Stimulated activated naive B cell treated with anti-CD40 and anti-IgM and Interleukin-4, amounts not matched to agents 10 μg/mL and 1 μg/mL and 100 μg/mL, for 72 hours (primary cell): ENCODE measurements at regions not wholly inside any gene's neighbourhood (a gene's known extent, or its start where the extent isn't known, plus 50 kb on each side); places are given as distances from the start of the nearest gene placed in this dataset.

ENCODE experiments used
- ATAC-seq, 2 donors: fragments of 150-1000 bp; cut with Tn5 transposase; replicated peaks; 2 replicates each; pipeline ENCODE4 v1.10.0; 2021; ENCODE audit warnings: moderate library complexity in 1 of 2
- DNase-seq: peaks from one replicate; pipeline ENCODE4 v3.0.0; 2021
- H3K27ac Mint-ChIP-seq: one replicate; pipeline ENCODE4 v1.8.0; 2022; ENCODE audit warnings: mild to moderate bottlenecking, mixed read lengths
- H3K27me3 Mint-ChIP-seq, 2 donors: one replicate each; pipeline ENCODE4 v1.8.0; 2022; ENCODE audit warnings: mixed read lengths in 2 of 2
- H3K36me3 Mint-ChIP-seq, 2 donors: one replicate each; pipeline ENCODE4 v1.8.0; 2022; ENCODE audit warnings: mixed read lengths in 2 of 2, mild to moderate bottlenecking in 1 of 2
- H3K4me1 Mint-ChIP-seq, 2 donors: one replicate each; pipeline ENCODE4 v1.8.0; 2022; ENCODE audit warnings: mixed read lengths in 2 of 2, mild to moderate bottlenecking in 1 of 2
- H3K4me3 Mint-ChIP-seq, 2 donors: one replicate each; pipeline ENCODE4 v1.8.0; 2022; ENCODE audit warnings: mild to moderate bottlenecking in 2 of 2, mixed read lengths in 2 of 2, moderate library complexity in 1 of 2
- H3K9me3 Mint-ChIP-seq, 2 donors: one replicate each; pipeline ENCODE4 v1.8.0; 2022; ENCODE audit warnings: mixed read lengths in 2 of 2, mild to moderate bottlenecking in 1 of 2

DNA sequence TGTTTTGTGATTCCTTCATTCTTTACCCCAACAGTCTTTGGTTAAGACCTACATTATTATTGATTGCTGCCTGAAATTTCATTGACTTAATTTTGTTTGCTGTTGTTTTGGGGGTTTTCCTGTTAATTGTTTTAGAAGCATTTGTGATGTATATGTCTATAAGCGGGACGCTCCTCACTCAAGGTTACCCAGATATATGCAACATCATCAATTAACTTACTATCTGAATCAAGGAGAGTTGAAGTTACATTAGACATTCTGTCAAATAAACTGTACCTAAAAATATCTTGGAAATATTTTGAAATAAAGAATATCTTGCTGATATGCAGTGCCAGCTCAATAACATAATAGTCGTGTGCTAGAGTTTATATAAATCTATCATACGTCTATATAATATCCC is 125.9 kb upstream of the CDH18 start:
- ATAC-seq: no peak

GRCh38 chr5:20113031-20113715 is 125.2 kb upstream of the CDH18 start:
- no peak overlapping the region for H3K27ac Mint-ChIP-seq
- H3K4me3 Mint-ChIP-seq: no peak overlapping the region
- peaks cover 0 to 3% of the 10 kb centered on the region in 2 donors for H3K9me3 Mint-ChIP-seq
- no peaks in the 10 kb centered on the region for H3K27me3 Mint-ChIP-seq
- DNase-seq: no peak
- no peaks in the 10 kb centered on the region for H3K36me3 Mint-ChIP-seq
- H3K4me1 Mint-ChIP-seq: no peaks in the 10 kb centered on the region
- no peak for ATAC-seq

More for the DNA sequence above, 125.9 kb upstream of the CDH18 start:
- Mint-ChIP-seq H3K4me1 (no peaks in the 10 kb centered on the region), H3K9me3 (peaks cover 0 to 2% of the 10 kb centered on the region in 2 donors), H3K4me3 (no peak overlapping the region), H3K27me3 (no peaks in the 10 kb centered on the region), H3K27ac (no peak overlapping the region), H3K36me3 (no peaks in the 10 kb centered on the region)
- DNase-seq: no peak

DNA sequence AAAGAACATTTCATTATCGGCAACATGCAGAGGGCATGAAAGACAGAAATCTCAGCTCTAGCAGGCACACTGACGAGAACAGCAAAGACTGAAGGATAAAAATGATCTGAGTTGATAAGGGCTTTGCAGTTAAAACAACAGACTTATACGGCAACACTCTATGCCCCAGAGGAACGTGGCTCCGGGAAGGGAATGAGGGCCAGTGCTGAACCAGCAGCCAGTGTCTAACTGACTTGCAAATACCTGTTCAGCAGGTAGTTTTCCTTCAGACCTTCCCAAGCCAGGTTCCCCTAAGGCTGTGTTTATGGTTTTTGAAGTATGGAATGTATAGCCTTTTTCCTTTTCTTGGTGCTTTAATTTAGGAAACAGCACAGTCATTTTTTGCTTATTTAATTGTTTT is 121.3 kb upstream of the CDH18 start:
- Mint-ChIP-seq H3K36me3 (no peaks in the 10 kb centered on the region), H3K27ac (no peak overlapping the region), H3K27me3 (no peaks in the 10 kb centered on the region), H3K4me3 (no peak overlapping the region), H3K4me1 (no peaks in the 10 kb centered on the region), H3K9me3 (peaks cover 4 to 6% of the 10 kb centered on the region in 2 donors)
- DNase-seq (no peak), ATAC-seq (no peak)

DNA sequence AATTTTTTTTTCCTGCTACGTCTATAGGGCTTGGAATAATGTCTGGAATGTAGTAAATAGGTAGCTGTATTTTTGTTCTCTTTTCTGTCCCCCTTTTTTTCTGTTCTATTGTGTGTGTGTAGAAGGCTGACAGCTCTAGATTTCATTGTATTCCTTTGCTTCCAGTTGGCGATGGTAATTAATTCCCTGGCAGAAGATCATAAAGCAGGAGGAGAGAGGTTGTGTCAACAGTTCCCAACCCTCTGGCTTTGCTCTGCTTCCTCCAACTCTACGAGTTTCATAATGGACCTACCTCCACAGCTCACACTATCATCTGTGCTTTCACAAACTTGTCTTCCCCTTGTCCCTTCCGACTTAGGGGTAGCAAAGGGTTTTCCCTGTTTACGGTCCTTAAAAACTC is 117.9 kb upstream of the CDH18 start:
- no peaks in the 10 kb centered on the region for H3K27me3 Mint-ChIP-seq
- H3K9me3 Mint-ChIP-seq: peaks cover 4 to 6% of the 10 kb centered on the region in 2 donors
- no peak for ATAC-seq
- H3K4me1 Mint-ChIP-seq: no peaks in the 10 kb centered on the region
- DNase-seq: no peak
- H3K4me3 Mint-ChIP-seq: no peak overlapping the region
- H3K36me3 Mint-ChIP-seq: no peaks in the 10 kb centered on the region
- H3K27ac Mint-ChIP-seq: no peak overlapping the region

DNA sequence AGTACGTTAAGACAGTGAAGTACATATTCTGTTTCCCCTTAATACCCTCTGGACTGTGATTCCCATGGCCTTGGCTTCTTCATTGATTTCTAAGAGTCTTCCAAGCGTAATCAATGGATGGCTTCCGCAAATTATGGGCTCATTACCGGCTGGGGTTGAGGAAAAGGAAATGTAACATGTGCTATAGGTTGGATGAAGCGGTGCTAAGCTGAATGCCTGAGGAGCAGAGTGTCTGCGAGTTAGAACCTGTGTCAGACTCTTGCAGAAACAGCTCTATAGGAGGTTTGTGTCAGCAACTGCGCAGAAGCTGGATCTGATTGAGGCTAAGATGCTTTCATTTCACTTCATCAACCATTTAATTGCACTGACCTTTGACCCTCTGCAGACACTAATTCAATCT is 114.3 kb upstream of the CDH18 start:
- no peak for DNase-seq
- H3K4me1 Mint-ChIP-seq: no peaks in the 10 kb centered on the region
- no peaks in the 10 kb centered on the region for H3K36me3 Mint-ChIP-seq
- H3K27me3 Mint-ChIP-seq: no peaks in the 10 kb centered on the region
- H3K9me3 Mint-ChIP-seq: peaks cover 4% of the 10 kb centered on the region in 2 donors
- H3K4me3 Mint-ChIP-seq: no peak overlapping the region
- no peak overlapping the region for H3K27ac Mint-ChIP-seq
- ATAC-seq: no peak

- Mint-ChIP-seq H3K4me1 (no peaks in the 10 kb centered on the region), H3K27me3 (no peaks in the 10 kb centered on the region), H3K27ac (no peak overlapping the region), H3K36me3 (no peaks in the 10 kb centered on the region), H3K9me3 (peaks cover 0 to 6% of the 10 kb centered on the region in 2 donors), H3K4me3 (no peak overlapping the region)
- no peak for ATAC-seq
- no peak for DNase-seq
These were observed 110.7 kb upstream of the CDH18 start for GRCh38 chr5:20098694-20099093.

DNA sequence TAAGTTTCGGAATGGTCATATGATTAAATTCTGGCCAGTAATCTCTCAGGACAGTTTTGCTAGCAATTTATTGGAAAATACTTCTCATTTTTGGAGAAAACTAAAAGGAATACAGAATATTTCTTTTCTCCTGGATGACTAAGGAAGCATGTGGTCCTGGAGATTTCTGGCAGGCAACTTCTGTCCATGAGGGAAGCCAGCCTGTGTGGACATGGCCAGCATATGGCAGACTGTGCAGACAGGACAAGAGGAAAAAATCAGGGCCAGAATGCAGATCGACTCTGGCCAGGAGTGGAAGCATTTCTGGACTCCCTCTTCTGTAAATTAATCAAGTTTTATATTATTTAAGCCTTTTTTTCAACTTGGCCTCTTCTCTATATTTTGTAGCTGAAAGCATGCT is 100.4 kb upstream of the CDH18 start:
- no peak for DNase-seq
- H3K9me3 Mint-ChIP-seq: peaks cover 0 to 6% of the 10 kb centered on the region in 2 donors
- H3K36me3 Mint-ChIP-seq: no peaks in the 10 kb centered on the region
- H3K4me3 Mint-ChIP-seq: no peak overlapping the region
- no peaks in the 10 kb centered on the region for H3K4me1 Mint-ChIP-seq
- no peak for ATAC-seq
- no peak overlapping the region for H3K27ac Mint-ChIP-seq
- H3K27me3 Mint-ChIP-seq: no peaks in the 10 kb centered on the region

- Mint-ChIP-seq H3K4me1 (no peaks in the 10 kb centered on the region), H3K27me3 (no peaks in the 10 kb centered on the region), H3K27ac (no peak overlapping the region), H3K4me3 (no peak overlapping the region), H3K9me3 (peaks cover 0 to 5% of the 10 kb centered on the region in 2 donors), H3K36me3 (no peaks in the 10 kb centered on the region)
- no peak for ATAC-seq
- DNase-seq: no peak
These were observed 99.3 kb upstream of the CDH18 start for GRCh38 chr5:20087299-20087698.

- DNase-seq: no peak
- Mint-ChIP-seq H3K9me3 (peaks cover 0 to 5% of the 10 kb centered on the region in 2 donors), H3K27ac (no peak overlapping the region), H3K36me3 (no peaks in the 10 kb centered on the region), H3K27me3 (no peaks in the 10 kb centered on the region), H3K4me1 (no peaks in the 10 kb centered on the region), H3K4me3 (no peak overlapping the region)
- ATAC-seq: no peak
These were observed 89.2 kb upstream of the CDH18 start for GRCh38 chr5:20077186-20077585.

GRCh38 chr5:20056933-20057332 is 68.9 kb upstream of the CDH18 start:
- ATAC-seq (no peak), DNase-seq (no peak)
- Mint-ChIP-seq H3K27ac (no peak overlapping the region), H3K4me1 (no peaks in the 10 kb centered on the region), H3K4me3 (no peak overlapping the region), H3K27me3 (no peaks in the 10 kb centered on the region), H3K9me3 (peaks cover 6 to 9% of the 10 kb centered on the region in 2 donors), H3K36me3 (no peaks in the 10 kb centered on the region)

- DNase-seq (no peak), ATAC-seq (no peak)
- Mint-ChIP-seq H3K36me3 (no peaks in the 10 kb centered on the region), H3K9me3 (peaks cover 6 to 9% of the 10 kb centered on the region in 2 donors), H3K27me3 (no peaks in the 10 kb centered on the region), H3K4me1 (no peaks in the 10 kb centered on the region), H3K4me3 (no peak overlapping the region), H3K27ac (no peak overlapping the region)
These were observed 67.3 kb upstream of the CDH18 start for GRCh38 chr5:20055301-20055700.

- peaks cover 4 to 6% of the 10 kb centered on the region in 2 donors for H3K9me3 Mint-ChIP-seq
- no peaks in the 10 kb centered on the region for H3K27me3 Mint-ChIP-seq
- no peak overlapping the region for H3K27ac Mint-ChIP-seq
- DNase-seq (no peak), ATAC-seq (no peak)
- no peaks in the 10 kb centered on the region for H3K36me3 Mint-ChIP-seq
- no peaks in the 10 kb centered on the region for H3K4me1 Mint-ChIP-seq
- H3K4me3 Mint-ChIP-seq: no peak overlapping the region
These were observed 62.3 kb upstream of the CDH18 start for GRCh38 chr5:20050262-20050661.

DNA sequence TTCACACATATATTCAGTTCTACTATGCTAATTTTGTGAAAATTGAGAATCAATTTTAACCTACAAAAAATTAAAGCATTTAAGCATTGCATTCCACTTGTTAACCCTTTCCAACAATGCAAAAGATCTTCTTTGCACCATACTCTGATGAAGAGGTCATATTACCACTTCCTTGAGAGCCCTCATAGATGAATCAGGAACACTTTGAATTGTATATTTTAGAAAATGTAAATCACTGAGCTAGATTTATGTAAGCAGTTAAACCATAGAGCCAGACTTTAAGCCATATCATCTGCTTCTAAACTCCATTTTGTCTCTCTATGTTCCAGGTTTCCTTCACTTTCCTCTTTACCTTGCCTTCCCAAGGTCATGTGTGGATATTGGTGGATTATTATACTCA is 56.5 kb upstream of the CDH18 start:
- no peaks in the 10 kb centered on the region for H3K4me1 Mint-ChIP-seq
- no peaks in the 10 kb centered on the region for H3K36me3 Mint-ChIP-seq
- H3K27ac Mint-ChIP-seq: no peak overlapping the region
- ATAC-seq (no peak), DNase-seq (no peak)
- H3K9me3 Mint-ChIP-seq: peaks cover 0 to 5% of the 10 kb centered on the region in 2 donors
- no peak overlapping the region for H3K4me3 Mint-ChIP-seq
- H3K27me3 Mint-ChIP-seq: no peaks in the 10 kb centered on the region

GRCh38 chr5:20041326-20042274 is 53.6 kb upstream of the CDH18 start:
- H3K36me3 Mint-ChIP-seq: no peaks in the 10 kb centered on the region
- no peak overlapping the region for H3K4me3 Mint-ChIP-seq
- H3K27ac Mint-ChIP-seq: no peak overlapping the region
- peaks cover 11 to 13% of the 10 kb centered on the region in 2 donors for H3K9me3 Mint-ChIP-seq
- DNase-seq: no peak
- H3K4me1 Mint-ChIP-seq: no peaks in the 10 kb centered on the region
- no peaks in the 10 kb centered on the region for H3K27me3 Mint-ChIP-seq
- no peak for ATAC-seq

- ATAC-seq: no peak
These were observed 52.9 kb upstream of the CDH18 start for GRCh38 chr5:20040901-20041300.

More at GRCh38 chr5:20040901-20041300, 52.9 kb upstream of the CDH18 start:
- no peak for DNase-seq
- no peaks in the 10 kb centered on the region for H3K27me3 Mint-ChIP-seq
- no peak overlapping the region for H3K4me3 Mint-ChIP-seq
- no peaks in the 10 kb centered on the region for H3K36me3 Mint-ChIP-seq
- H3K9me3 Mint-ChIP-seq: peaks cover 11 to 13% of the 10 kb centered on the region in 2 donors
- no peak overlapping the region for H3K27ac Mint-ChIP-seq
- no peaks in the 10 kb centered on the region for H3K4me1 Mint-ChIP-seq
